ENCODE measurements at regions not wholly inside any gene's neighbourhood (a gene's known extent, or its start where the extent isn't known, plus 50 kb on each side); places are given as distances from the start of the nearest gene placed in this dataset.
"Not testable (repeated sequence)": the region's sequence is repeated elsewhere in the genome, so short reads cannot be mapped to it uniquely, and the experiment has no call there.

DNA sequence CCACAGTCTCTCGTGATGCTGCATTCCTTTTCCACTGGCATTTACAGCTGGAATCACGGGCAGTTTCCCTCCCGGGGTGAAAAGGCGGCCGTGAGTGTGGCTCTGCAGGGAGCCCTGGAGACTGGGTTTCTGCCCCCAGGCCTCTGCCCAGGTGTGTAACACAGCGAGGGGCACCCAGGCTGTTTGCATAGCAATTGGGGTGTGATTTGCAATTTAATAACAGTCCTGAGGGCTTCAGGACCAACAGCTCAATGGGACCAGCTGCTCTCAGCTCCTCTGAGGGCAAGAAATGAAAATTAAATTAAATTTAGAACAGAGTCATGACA is 99.0 kb upstream of the SHOX start:
- in situ Hi-C loops (cut with HindIII; ENCODE audit: low pct_unique_long_range_greater_than_20kb, low sequenced_read_pairs): no loop called here

DNA sequence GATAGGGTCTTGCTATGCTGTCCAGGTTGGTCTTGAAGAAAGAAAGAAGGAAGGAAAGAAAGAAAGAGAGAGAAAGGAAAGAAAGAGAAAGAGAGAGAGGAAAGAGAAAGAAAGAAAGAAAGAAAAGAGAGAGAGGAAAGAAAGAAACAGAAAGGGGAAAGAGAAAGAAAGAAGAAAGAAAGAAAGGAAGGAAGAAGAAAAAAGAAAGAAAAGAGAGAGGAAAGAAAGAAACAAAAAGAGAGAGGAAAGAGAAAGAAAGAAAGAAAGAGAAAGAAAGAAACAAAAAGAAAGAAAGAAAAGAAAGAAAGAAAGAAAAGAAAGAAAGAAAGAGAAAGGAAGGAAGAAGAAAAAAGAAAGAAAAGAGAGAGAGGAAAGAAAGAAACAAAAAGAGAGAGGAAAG is 95.8 kb upstream of the SHOX start:
- in situ Hi-C loops (cut with HindIII; ENCODE audit: low pct_unique_long_range_greater_than_20kb, low sequenced_read_pairs): no loop called here
- DNase-seq (ENCODE audit: low read depth): no peak

More for the DNA sequence above, 99.0 kb upstream of the SHOX start:
- no peak for DNase-seq (ENCODE audit: low read depth)

DNA sequence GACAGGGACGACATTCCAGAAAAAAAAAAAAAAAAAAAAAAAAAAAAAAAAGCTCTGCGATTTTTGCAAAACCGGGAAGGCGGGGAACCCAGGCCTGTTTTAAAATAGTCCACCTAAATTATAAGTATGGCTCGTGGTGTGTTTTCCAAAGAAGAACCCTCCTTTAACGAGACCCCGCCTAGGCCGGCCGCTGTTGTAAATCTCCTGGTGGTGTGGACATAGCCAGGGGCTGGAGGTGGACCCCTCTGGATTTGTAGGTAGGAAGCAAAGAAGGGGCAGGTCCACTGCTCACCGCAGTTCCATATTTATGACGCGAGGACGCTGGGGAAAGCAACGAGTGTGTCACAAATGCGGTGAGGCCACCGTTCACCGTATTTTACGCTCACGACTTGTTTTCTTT is 94.0 kb upstream of the SHOX start:
- in situ Hi-C loops (cut with HindIII; ENCODE audit: low pct_unique_long_range_greater_than_20kb, low sequenced_read_pairs): no loop called here
- DNase-seq (ENCODE audit: low read depth): no peak

DNA sequence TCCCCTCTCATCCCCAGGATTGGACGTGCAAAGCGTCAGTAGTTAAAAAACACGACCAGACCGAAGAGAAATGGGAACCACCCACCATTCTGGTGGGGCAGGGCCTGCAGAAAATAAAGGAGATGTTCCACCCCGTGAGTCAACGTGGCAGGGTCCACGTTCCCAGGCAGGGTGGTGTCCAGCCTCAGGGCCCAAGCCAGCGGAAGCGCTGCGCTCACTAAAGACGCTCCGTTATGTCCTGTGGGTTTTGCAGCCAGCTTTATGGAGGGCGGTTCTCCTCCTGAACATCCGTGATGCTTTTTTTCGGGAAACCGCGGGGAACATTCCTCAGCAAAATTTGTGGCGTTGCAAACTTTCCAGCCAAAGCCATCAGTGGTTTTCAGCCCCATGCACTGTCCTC is 93.4 kb upstream of the SHOX start:
- in situ Hi-C loops (cut with HindIII; ENCODE audit: low pct_unique_long_range_greater_than_20kb, low sequenced_read_pairs): no loop called here
- DNase-seq (ENCODE audit: low read depth): no peak

DNA sequence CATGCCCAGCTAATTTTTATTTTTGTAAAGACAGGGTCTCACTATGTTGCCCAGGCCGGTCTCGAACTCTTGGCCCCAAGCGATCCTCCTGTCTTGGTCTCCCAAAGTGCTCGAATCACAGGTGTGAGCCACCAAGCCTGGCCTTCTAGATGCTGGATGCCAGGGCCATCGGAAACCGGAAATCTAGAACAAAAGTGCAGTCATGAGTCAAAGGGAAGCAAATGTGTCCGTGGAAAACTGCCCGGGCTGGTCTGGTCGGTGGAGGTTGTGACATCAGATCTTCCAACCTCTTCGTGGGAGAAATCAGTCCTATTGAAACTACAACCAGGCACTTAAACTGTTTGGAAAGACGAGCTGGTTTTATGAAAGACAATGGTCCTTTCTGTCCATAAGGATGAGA is 92.3 kb upstream of the SHOX start:
- DNase-seq (ENCODE audit: low read depth): no peak
- in situ Hi-C loops (cut with HindIII; ENCODE audit: low pct_unique_long_range_greater_than_20kb, low sequenced_read_pairs): no loop called here

DNA sequence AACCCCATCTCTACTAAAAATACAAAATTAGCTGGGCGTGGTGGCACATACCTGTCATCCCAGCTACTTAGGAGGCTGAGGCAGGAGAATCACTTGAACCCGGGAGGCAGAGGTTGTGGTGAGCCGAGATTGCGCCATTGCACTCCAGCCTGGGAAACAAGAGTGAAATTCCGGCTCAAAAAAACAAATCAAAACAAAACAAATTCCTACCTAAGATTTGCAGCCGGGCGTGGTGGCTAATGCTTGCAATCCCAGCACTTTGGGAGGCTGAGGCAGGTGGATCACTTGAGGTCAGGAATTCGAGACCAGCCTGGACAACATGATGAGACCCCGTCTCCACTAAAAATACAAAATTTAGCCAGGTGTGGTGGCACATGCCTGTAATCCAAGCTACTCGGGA is 89.6 kb upstream of the SHOX start:
- in situ Hi-C loops (cut with HindIII; ENCODE audit: low pct_unique_long_range_greater_than_20kb, low sequenced_read_pairs); DNase-seq (ENCODE audit: low read depth): not testable (repeated sequence)

DNA sequence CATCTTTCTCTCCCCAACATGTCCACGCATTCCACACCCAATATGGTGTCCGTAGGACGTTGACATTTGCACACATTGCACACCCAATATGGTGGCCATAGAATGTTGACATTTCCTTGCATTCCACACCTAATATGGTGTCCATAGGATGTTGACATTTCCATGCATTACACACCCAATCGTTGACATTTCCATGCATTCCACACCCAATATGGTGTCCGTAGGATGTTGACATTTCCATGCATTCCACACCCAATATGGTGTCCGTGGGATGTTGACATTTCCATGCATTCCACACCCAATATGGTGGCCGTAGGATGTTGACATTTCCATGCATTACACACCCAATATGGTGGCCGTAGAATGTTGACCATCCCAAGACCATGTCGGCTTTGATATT is 88.4 kb upstream of the SHOX start:
- no peak for DNase-seq (ENCODE audit: low read depth)
- in situ Hi-C loops (cut with HindIII; ENCODE audit: low pct_unique_long_range_greater_than_20kb, low sequenced_read_pairs): no loop called here

DNA sequence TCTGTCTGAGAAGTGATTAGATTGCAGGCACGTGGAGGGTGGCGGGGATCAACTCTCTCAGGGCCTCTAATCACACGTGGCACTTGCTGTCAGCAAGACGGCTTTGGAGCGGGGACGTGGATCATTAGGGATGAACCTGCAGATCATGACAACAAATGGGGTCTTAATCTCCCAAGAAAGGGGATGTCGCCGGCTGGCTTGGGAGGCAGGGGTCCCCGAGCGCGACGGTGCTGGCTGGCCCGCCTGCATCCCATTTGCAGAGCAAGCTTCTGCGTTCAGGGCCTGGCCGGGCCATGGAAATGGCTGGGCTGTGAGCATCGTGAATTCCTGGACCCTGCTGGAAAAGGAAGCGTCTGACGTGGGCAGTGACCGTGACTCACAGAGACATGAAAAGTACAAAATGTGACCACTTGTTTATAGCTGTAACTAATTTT is 85.1 kb upstream of the SHOX start:
- in situ Hi-C loops (cut with HindIII; ENCODE audit: low pct_unique_long_range_greater_than_20kb, low sequenced_read_pairs): no loop called here
- DNase-seq (ENCODE audit: low read depth): no peak

DNA sequence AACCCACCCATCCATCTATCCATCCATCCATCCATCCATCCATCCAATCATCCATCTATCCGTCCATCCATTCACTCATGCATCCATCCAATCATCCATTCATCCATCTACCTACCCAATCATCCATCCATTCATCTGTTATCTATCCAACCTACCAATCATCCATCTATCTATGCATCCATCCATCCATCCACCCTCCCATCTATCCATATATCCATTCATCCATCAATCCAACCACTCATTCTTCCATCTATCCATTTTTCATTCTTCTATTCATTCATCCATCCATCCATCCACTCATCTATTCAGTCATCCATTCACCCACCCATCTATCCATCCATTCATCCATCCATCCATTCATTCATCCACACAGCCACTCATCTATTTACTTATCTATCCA is 80.1 kb upstream of the SHOX start:
- in situ Hi-C loops (cut with HindIII; ENCODE audit: low pct_unique_long_range_greater_than_20kb, low sequenced_read_pairs): no loop called here

DNA sequence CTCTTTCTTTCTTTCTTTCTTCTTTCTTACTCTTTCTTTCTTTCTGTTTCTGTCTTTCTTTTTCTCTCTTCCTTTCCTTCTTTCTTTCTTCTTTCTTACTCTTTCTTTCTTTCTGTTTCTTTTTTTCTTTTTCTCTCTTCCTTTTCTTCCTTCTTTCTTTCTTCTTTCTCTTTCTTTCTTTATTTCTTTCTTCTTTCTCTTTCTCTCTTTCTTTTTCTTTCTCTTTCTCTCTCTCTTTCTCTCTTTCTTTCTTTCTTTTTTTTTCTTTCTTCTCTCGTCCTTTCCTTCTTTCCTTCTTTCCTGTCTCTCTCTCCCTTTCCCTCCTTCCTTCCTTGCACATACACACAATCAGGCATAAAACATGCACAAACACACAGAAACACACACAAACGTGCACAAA is 79.3 kb upstream of the SHOX start:
- in situ Hi-C loops (cut with HindIII; ENCODE audit: low pct_unique_long_range_greater_than_20kb, low sequenced_read_pairs): no loop called here
- no peak for DNase-seq (ENCODE audit: low read depth)

More for the DNA sequence above, 80.1 kb upstream of the SHOX start:
- no peak for DNase-seq (ENCODE audit: low read depth)

DNA sequence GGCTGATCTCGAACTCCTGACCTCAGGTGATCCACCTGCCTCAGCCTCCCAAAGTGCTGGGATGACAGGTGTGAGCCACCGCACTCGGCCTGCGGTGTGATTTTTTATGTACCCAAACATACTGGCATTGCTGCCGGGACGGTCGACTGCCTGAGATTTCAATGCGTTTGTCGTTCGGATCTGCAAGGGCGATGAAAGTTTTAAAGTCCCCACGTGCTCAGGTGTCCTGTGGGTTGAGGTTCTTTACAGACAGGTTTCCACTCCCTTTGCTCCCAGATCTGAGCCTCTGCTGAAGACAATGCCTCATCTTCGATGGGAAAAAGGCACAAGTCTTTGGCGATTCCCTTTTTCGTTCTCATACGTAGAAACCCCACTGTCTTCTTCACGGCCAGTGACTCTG is 78.1 kb upstream of the SHOX start:
- no peak for DNase-seq (ENCODE audit: low read depth)
- in situ Hi-C loops (cut with HindIII; ENCODE audit: low pct_unique_long_range_greater_than_20kb, low sequenced_read_pairs): no loop called here

DNA sequence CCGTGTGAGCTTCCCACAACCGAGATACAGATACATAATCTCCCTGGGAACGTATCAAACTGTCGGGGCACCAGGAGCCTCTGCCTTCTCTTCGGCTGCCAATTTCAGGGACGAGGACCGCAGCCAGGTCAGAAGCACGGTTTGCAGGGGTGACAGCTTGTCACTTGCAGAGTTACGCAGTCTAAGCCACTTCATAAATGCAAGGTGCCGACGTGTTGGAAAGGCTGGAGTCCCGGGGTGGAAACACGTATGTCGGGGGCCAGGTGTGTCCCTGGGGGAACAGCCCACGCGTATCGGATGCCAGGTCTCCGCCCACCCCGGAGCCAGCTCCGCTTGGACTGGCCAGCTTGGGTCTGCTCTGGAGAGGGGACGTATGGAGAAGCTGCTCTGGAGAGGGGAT is 76.3 kb upstream of the SHOX start:
- DNase-seq (ENCODE audit: low read depth): no peak
- in situ Hi-C loops (cut with HindIII; ENCODE audit: low pct_unique_long_range_greater_than_20kb, low sequenced_read_pairs): no loop called here

DNA sequence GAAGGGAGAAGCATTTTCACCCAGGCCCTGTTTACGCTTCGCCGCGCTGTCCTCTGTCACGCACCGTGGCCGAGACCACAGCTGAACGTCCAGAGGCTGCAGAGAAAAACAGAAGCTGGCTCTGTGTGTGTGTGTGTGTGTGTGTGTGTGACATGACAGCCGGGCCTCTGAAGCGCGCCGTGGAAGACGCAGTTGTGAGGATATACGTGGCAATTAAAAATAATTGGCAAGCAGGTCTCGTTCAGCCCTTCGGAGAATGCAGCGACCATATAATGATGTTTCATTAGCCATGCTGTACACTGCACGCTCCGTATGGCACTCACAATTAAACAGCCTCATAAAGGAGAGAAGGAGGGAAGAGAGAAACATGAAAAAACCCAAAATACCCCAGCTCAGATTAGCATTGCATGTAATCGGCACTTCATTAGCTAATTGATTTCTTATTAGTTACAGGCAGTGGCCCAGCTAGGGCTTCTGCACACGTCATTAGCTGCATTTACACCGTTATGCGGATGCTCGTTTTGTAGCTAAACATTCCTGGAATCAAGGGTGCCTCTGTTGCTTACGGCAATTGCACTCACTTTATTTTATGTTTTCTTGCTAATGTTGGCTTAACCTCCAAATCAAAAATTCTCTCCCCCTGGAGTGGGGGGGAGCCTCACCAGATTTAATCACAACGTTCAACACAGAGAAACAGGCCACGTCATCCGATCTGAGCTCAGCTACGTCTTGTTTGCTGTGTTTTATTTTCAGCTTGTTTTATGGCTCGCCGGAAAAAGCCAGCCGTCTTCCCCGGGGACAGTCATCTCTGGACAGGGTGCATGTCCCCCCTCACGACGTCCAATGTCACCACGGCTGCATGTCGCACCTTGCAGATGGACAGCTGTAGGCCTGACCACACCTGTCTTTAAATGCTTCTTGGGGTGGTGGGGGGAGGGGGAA is 74.6 kb upstream of the SHOX start:
- in situ Hi-C loops (cut with HindIII; ENCODE audit: low pct_unique_long_range_greater_than_20kb, low sequenced_read_pairs): no loop called here
- no peak for DNase-seq (ENCODE audit: low read depth)

DNA sequence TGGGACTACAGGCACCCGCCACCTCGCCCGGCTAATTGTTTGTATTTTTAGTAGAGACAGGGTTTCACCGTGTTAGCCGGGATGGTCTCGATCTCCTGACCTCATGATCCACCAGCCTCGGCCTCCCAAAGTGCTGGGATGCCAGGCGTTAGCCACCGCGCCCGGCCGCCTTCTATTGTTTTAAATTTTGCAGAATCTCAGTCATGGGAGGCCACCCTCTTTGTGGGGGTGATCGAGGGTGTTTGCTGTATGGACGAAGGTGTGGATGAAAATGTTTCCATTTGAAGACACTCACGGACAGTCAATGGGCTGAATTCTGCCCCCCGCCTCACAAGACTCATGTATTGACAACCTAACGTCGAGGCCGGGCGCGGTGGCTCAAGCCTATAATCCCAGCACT is 73.0 kb upstream of the SHOX start:
- DNase-seq (ENCODE audit: low read depth); in situ Hi-C loops (cut with HindIII; ENCODE audit: low pct_unique_long_range_greater_than_20kb, low sequenced_read_pairs): not testable (repeated sequence)

DNA sequence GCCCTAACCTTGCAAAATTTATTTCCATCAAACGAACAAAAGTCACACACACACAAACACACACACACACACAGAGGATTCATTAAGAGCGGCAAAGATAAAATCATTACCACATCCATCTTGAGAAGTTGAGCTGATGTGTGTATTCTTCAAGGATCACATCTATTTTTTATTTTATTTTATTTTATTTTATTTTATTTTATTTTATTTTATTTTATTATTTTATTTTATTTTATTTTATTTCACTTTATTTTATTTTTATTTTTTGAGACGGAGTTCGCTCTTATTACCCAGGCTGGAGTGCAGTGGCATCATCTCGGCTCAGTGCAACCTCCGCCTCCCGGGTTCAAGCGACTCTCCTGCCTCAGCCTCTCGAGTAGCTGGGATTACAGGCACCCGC is 71.3 kb upstream of the SHOX start:
- DNase-seq (ENCODE audit: low read depth): not testable (repeated sequence)

DNA sequence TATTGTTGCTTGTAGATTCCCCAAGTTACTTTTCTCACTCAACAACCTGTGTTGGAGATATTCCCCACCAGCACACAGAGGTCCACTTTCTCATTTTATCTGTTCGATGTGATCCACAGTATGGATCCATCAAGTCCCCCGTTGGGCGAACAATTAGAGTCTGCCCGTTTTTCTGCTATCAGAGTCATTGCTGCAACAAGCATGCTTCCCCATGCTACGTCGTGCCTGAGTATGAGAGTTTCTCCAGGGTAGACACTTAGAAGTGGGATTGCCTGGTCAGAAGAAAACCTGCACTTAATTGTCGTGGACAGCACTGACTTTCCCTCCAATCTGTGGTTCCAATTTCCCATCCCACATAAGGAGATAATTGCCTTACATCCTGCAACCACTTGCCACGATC is 62.7 kb upstream of the SHOX start:
- in situ Hi-C loops (cut with HindIII; ENCODE audit: low pct_unique_long_range_greater_than_20kb, low sequenced_read_pairs): no loop called here
- no peak for DNase-seq (ENCODE audit: low read depth)

More for the DNA sequence above, 71.3 kb upstream of the SHOX start:
- in situ Hi-C loops (cut with HindIII; ENCODE audit: low pct_unique_long_range_greater_than_20kb, low sequenced_read_pairs): not testable (repeated sequence)

DNA sequence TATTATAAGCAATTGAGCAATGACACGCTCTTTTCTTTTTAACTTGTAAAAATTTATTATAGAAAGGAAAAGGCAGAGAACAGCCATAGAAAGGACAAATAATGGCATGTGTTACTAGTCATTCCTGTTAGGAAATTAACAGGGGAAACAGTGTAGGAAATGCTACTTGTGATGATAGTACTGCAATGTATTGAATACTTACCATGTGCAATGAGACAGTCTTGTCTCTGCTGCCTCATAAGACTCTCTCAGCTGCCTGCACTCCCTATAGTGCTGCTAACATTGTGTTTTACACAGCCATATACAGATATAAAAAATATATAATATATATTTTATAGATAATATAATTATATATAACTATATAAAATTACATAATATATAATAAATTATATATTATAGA is 62.3 kb upstream of the SHOX start:
- DNase-seq (ENCODE audit: low read depth): no peak

DNA sequence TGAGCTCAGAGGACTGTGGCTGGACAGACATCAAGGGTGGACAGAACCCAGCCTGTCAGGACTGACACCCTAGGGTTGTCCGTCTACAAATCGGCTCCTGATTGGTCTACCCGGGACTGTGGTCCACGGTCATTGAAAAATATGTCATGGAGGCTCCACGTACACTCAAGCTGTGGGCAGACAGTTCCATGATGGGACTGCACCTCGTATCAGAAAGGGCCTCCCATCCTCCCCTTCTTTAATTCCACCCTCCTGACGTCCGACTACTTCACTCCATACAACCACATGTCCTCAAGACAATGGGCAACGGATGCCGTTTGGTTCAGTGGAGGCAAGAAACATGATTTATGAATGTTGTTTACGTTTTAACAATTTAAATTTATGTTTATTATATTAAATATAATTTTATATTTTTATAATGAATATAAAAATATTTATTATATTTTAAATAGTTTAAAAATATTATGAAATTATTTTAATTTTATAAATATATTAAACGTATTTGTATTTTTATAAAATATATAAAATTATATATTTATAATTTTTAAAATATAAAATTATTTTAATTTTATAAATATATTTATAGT is 58.0 kb upstream of the SHOX start:
- in situ Hi-C loops (cut with HindIII; ENCODE audit: low pct_unique_long_range_greater_than_20kb, low sequenced_read_pairs): no loop called here

More for the DNA sequence above, 62.3 kb upstream of the SHOX start:
- in situ Hi-C loops (cut with HindIII; ENCODE audit: low pct_unique_long_range_greater_than_20kb, low sequenced_read_pairs): no loop called here

DNA sequence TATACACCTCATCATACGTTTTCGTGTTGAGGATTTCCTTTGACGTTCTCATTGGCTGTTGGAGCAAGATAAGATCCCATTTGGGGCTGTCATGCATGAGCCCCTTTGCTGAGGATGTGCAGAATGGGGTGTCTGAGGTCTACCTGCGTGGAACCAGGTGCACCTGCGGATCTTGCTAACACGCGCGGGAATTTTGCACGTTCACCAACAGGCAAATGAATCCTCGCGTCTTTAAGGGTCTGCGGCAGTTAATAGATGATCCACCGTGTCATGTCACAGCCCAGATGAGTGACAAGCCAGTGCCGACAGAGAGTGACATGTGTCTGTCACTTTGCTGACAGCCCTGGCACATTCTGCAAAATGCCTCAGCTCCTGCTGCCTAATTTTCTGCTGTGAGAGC is 56.3 kb upstream of the SHOX start:
- in situ Hi-C loops (cut with HindIII; ENCODE audit: low pct_unique_long_range_greater_than_20kb, low sequenced_read_pairs): no loop called here

More for the DNA sequence above, 58.0 kb upstream of the SHOX start:
- DNase-seq (ENCODE audit: low read depth): no peak

DNA sequence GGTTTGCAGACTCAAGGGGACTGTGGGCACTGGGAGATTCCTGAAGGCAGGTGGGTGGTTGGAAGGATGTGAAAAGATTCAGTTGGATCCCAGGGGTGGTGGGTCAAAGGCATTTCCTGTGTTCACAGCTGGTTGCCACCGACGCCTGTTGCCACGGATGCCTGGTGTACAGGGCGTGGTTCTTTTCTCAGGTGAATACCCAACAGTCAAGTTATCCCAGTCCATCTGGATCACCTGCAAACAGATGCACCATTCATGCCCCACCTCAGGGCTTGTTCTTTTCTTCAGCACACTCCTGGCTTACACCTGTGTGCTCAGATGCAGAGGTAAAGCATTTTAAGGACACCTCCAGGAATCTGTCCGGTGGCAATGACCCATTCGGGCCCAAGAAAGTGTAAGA is 55.8 kb upstream of the SHOX start:
- in situ Hi-C loops (cut with HindIII; ENCODE audit: low pct_unique_long_range_greater_than_20kb, low sequenced_read_pairs): no loop called here
- no peak for DNase-seq (ENCODE audit: low read depth)

More for the DNA sequence above, 56.3 kb upstream of the SHOX start:
- no peak for DNase-seq (ENCODE audit: low read depth)

Measured in Caki2 (cell line).